DMS114 treated with DMSO at 0.1 percent for 48 hours (cell line): ENCODE measurements at regions not wholly inside any gene's neighbourhood (a gene's known extent, or its start where the extent isn't known, plus 50 kb on each side); places are given as distances from the start of the nearest gene placed in this dataset.
"Not testable (repeated sequence)": the region's sequence is repeated elsewhere in the genome, so short reads cannot be mapped to it uniquely, and the experiment has no call there.

Source experiments
- DNase-seq: peaks from one replicate; lab custom pipeline; 2025; ENCODE audit not compliant: unreplicated experiment; lab: John Stamatoyannopoulos, UW

DNA sequence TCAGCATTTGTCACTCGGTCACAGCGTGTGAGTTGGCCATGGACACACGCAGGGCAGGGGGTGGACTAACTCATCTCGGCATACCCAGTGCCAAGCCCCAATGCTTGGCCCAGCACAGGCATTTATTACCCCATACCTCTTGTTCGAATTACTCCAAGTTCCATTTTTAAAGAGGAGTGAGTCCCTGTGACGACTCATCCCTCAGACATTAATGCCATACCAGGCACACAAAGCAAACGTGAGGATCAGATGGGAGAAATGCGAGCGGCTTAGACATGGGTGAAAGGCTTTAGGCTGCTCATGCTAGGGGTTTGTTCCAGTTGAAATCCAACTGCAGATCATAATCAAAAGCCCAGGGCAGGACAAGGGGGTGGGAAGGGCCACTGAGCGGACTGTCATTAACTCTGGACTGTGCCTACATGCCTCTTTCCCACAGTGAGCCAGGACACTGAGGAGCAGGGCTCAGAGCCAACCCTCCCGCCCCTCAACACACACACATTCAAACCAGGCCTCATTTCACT lies 118.5 kb upstream of the NGF start:
- no peak for DNase-seq

DNA sequence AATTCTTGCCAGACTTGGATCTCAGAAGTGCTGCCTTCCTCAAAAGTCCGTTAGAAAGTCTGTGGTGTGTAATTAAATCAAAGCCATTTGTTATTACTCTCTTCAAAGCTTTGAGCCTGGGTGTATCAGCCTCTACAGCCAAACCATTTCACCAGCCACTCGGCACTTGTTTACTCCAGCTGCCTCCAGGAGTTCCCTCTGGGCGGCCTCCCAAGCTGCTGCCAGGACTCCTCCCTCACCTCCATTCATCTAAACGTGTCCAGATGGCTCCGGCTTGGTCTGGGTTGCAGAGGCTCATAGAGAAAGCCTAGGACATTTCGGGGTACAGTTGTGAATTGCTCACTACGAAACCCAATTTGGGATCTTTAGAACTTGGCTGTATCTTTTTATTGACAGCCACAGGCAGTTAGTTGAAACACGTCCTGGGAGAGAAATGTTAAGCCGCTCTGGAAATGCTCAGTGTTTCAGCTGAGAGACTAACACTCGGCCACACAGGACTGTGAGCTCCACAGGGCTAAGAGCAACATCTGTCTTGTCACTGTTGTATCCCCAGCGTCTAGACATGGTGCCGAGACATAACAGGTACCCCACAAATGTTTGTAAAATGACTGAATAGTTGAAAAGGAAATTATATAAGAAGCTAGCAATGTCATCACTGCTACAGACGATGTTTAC lies 116.9 kb upstream of the NGF start:
- no peak for DNase-seq

DNA sequence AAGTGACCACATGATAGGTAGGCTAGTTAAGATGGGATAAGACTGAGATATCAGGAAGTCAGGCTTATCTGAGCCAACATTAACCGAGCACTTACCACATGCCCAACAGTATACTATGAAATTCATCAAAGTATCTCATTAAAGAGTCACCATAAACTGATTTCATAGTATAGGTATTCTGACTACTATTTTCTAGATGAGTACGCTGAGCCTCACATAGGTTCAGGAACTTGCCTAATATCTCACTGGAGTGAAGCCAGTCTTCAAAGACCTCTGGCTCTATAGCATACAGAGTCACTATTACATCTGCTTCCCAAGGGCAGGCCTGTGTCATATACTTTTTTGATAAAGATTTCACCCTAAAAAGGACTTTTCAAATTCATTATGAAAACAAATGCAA lies 115.6 kb upstream of the NGF start:
- no peak for DNase-seq

- DNase-seq, result no peak
Observed at GRCh38 chr1:115452600-115453329, 114.7 kb upstream of the NGF start.

DNA sequence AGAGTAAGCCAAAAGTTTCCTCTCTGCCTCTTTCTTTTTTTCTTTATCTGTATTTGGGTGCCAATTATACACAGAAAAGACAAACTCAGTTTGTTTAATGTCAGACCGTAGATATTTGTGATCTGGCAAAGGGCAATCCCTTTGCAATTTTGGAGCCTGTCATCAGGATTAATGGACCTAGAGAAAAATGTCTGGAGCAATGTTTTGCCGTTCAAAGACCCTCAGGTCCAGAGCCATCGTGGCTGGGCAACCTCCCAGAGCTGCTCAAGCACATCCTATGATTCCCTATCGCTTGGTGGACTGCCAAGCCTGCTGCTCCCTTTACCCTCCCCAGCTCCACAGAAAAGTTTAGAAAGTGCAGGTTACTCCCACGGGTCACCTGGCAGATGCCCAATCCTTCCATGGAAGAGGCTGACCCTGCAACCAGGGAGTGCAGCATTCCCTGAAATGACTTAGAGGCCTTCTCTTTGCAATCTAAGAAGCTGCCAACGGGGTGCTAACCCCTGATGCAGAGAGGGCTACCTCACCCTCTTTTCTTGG lies 112.5 kb upstream of the NGF start:
- no peak for DNase-seq

DNA sequence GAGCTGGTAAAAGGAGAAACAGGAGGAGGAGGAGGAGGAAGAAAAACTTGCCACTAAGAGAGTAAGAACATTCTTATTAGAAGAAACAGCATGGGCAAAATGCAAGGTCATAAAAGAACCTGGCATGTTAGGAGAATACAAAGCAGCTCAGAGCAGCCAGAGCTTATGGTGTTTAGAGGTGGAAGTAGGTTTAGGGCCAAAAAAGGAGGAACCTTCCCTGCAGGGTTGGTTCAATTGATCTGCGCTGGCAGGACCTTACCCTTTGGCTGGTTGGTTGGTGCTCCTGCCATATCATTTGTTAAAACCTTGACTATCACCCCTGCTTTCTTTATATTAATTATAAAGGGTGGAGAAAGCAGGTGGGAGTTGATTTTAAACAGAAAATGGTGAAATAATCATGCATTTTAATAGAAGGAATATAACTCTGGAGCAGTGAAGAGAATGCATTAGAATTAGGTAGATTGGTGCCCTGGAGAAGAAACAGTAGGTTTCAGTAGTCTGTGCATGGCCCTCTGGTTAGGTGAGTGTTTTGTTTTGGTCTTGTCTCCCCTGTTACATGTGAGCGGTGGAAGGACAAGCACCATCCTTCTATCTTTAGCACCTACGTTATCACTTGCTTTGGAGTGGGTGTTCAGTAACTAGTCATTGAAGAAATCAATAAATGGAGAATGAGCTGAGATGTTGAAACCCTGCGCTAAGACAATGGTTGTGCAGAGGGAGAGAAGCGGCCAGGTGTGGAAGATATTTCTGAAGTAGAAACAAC lies 110.4 kb upstream of the NGF start:
- no peak for DNase-seq

- DNase-seq, result no peak
Observed at GRCh38 chr1:115447672-115448071, 109.6 kb upstream of the NGF start.

DNA sequence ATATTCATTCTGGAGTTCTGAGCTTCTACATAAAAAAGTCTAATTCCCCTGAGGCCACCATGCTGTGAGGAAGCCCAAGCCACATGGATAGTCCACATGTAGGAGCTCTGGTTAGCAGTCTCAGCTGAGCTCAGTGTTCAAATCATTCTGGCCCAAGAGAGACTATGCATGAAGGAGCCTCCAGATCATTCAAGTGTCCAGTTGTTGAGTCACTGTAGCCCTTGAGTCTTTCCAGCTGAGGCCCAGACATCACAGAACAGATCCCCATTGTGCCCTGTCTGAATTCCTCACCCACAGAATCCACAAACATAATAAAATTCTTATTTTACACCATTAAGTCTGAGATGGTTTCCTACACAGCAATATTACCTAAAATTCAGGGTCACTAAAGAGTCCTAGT lies 107.0 kb upstream of the NGF start:
- no peak for DNase-seq

GRCh38 chr1:115440733-115441132 lies 102.7 kb upstream of the NGF start:
- no peak for DNase-seq

DNA sequence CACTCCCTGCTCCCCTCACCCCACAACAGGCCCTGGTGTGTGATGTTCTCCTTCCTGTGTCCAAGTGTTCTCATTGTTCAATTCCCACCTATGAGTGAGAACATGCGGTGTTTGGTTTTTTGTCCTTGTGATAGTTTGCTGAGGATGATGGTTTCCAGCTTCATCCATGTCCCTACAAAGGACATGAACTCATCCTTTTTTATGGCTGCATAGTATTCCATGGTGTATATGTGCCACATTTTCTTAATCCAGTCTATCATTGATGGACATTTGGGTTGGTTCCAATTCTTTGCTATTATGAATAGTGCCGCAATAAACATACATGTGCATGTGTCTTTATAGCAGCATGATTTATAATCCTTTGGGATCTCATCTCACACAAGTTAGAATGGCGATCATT lies 101.5 kb upstream of the NGF start:
- DNase-seq, result not testable (repeated sequence)

DNA sequence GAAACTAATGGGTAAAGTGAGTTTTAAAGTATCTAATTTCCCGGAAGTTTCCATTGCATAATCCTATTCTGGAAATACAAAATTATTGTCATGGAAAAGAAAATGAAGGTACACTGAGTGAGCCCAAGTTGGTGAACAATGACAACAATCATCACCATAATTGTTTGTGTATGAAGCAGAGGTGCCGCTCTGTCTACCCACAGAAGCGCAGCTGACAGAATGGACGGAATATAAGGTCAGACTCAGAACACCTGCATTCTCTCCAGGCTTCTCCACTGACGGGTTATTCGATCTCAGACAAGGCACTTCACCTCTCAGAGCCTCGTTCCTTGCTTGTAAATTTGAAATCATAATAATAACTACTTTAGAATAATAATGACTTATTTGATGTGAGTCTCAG lies 99.1 kb upstream of the NGF start:
- no peak for DNase-seq

GRCh38 chr1:115436596-115436995 lies 98.5 kb upstream of the NGF start:
- DNase-seq, result no peak

GRCh38 chr1:115433483-115433882 lies 95.4 kb upstream of the NGF start:
- DNase-seq, result no peak

DNA sequence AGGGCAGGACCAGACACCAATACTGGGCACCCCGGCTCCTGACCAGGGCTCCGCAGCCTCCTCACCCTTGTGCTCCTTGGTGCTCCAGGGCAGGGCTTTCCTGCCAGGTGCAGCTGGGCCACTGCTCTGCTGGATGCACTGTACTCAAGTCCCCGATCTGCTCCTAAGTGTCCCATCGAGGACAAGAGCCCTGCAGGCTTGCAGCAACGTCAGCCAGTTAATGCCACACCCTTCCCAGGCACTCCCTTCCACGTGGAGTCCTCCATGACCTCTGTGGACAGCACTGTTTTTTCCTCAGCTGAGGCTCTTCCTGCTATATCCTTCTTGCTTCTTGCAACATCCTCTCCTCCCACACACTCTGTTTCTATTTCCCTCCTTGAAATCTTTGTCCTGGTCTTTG lies 94.0 kb upstream of the NGF start:
- no peak for DNase-seq

GRCh38 chr1:115430441-115431158 lies 92.6 kb upstream of the NGF start:
- no peak for DNase-seq

GRCh38 chr1:115429884-115430283 lies 91.8 kb upstream of the NGF start:
- DNase-seq, result no peak

GRCh38 chr1:115429241-115429640 lies 91.2 kb upstream of the NGF start:
- no peak for DNase-seq

GRCh38 chr1:115428676-115429075 lies 90.6 kb upstream of the NGF start:
- DNase-seq, result no peak

GRCh38 chr1:115428256-115428655 lies 90.2 kb upstream of the NGF start:
- no peak for DNase-seq

DNA sequence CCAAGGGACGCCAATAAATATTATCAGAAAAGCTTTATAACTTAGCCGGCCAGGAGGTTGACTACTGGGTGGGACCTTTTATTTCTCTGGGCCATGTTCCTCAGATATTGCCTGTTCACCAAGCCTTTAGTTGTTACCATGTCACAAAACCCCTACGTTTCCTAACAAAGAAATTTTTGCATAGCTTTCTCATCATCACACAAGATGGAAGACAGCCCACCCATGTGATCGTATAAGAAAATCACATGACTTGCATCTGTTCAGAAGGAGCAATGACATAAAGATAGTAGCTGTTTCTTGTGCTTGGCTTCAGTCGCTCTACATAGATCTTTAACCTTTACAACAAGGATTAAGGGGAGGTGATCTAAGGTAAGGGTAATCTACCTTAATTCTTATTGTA lies 88.9 kb upstream of the NGF start:
- DNase-seq, result no peak

DNA sequence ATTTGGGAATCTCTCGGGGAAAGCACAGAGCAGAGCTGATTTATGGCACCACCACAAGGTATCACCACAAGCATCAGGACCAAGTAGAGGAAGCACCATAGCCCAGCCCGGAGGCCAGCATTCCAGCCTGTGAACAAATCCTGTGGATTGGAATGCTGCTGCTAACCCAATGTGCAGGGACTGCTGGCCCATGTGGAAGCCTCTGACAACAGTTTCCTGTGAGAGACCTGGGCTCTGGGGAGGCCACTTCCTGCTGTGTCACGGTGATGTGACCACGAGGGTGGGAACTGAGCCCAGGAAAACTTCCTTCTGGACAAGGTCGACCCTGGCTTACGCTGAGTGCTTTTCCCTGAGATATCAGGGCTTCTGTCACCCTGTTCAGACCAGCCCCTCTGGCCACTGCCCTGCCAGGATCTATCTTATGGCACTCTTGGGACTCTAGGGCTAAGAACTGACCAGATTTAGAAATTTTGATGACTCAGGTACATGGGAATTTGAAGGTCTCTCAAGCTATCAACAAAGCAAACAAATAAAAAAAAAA lies 88.3 kb upstream of the NGF start:
- DNase-seq, result no peak
